GM12874 (cell line): ENCODE measurements at regions not wholly inside any gene's neighbourhood (a gene's known extent, or its start where the extent isn't known, plus 50 kb on each side); places are given as distances from the start of the nearest gene placed in this dataset.

Source experiments
- TF ChIP-seq, protein P1 (sequence below): IDR thresholded peaks from 2 replicates; pipeline ENCODE4 v1.5.1; 2011; ENCODE audit warnings: low read depth, mild to moderate bottlenecking, control low read depth, low read length, moderate library complexity; ENCODE audit not compliant: insufficient read depth

DNA sequence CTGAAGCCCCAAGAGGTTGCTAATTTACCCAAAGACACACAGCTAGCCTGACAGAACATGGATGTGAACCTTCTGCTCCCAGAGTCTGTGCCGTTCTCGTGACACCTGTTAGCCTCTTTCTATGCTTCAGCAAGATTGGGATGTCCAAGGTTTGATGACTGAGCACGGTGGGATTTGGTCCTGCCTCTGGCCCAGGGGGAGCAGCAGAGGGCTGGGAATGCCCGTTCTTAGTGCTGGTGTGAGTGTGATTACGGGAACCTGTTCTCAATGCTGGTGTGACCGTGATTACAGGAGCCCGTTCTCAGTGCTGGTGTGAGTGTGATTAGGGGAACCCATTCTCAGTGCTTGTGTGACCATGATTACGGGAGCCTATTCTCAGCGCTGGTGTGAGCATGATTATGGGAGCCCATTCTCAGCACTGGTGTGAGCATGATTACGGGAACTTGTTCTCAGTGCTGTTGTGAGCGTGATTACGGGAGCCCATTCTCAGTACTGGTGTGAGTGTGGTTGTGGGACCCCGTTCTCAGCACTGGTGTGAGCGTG, 67.3 kb upstream of the SNTG2 start:
- TF ChIP-seq, protein P1, sequence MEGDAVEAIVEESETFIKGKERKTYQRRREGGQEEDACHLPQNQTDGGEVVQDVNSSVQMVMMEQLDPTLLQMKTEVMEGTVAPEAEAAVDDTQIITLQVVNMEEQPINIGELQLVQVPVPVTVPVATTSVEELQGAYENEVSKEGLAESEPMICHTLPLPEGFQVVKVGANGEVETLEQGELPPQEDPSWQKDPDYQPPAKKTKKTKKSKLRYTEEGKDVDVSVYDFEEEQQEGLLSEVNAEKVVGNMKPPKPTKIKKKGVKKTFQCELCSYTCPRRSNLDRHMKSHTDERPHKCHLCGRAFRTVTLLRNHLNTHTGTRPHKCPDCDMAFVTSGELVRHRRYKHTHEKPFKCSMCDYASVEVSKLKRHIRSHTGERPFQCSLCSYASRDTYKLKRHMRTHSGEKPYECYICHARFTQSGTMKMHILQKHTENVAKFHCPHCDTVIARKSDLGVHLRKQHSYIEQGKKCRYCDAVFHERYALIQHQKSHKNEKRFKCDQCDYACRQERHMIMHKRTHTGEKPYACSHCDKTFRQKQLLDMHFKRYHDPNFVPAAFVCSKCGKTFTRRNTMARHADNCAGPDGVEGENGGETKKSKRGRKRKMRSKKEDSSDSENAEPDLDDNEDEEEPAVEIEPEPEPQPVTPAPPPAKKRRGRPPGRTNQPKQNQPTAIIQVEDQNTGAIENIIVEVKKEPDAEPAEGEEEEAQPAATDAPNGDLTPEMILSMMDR: no peak

DNA sequence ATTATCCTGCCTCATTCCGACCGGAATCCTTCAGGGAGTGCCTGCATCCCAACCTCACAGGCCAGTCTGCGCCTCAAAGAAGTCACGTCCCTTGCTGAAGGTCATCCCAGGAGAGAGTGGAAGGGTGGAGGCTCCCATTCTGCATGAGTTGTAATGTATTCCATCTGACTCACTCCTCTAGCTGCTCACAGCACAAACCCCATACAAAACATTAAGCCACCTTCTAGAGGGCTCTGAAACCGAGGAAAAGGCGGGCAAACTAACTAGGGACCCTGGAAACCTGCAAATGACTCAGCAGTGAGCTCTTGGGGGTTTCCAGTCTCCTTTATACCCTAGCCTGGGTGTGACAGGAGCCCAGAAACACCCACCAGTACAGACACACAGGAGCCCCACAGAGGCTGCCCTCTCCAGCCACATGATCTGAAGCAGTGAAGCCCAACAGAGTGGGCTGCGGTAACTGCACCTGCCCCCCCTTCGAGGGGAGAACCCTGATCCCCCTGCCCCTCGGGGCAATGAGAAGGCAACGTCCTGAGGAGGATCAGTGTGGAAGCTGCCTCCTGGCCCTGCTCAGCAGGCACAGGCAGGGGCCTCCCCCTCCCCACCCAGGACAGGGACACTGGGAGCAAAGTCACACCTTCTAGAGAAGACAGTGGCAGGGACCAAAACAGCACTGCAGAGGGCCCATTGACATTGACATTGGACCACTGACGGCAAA, 69.3 kb upstream of the SNTG2 start:
- TF ChIP-seq, protein P1: no peak

DNA sequence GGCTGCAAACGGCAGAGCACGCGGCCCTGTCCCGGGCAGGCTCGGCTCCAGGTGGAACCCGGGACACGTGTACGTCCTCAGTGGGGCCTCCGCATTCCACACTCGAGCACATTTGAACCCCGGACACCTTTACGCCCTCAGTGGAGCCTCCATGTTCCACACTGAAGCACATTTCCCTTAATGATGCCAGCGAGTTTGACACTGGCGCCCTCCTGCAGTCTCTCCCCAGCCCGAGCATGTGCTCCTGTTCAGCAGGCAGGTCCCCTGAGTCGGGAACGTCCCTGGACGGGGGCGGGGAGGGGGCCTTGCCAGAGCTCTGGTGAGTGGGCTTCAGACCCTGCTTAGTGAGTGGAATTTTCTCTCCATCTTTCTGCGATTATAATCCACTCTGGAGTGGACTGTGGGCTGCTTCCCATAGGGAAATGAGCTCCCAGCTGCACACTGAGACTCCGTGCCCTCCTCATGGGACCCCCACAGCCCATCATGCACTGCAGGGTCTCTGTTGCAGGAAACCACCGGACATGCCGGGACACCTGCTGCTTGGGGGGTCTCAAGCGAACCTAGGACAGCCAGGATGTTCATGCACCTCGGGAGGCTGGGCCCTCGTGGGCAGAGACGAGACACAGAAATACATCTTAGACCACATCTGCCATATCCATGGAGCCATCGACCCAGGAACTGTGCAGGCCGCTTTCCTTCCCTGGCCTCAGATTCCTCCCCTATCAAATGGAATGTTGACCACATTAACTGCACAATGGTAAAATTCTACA, 70.3 kb upstream of the SNTG2 start:
- TF ChIP-seq, protein P1: no peak

DNA sequence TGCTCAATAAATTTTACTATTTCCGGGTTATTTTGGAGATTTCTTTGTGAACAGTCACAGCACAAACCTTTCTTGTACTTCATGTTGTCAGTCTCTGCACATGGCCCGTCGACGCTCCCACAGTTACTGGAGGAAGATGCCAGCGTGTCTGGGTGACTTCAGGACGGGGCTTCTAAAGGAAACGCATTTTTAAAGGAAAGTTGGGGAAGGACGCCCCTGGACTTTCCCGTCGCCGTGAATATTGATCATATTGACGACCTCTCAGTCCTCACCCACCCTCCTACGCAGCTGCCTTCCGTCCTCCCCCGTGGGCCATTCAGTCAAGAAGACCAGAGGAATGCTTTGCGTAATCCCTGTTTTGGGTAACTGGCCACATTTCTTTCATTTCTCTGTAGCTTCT, 71.1 kb upstream of the SNTG2 start:
- TF ChIP-seq, protein P1: no peak

DNA sequence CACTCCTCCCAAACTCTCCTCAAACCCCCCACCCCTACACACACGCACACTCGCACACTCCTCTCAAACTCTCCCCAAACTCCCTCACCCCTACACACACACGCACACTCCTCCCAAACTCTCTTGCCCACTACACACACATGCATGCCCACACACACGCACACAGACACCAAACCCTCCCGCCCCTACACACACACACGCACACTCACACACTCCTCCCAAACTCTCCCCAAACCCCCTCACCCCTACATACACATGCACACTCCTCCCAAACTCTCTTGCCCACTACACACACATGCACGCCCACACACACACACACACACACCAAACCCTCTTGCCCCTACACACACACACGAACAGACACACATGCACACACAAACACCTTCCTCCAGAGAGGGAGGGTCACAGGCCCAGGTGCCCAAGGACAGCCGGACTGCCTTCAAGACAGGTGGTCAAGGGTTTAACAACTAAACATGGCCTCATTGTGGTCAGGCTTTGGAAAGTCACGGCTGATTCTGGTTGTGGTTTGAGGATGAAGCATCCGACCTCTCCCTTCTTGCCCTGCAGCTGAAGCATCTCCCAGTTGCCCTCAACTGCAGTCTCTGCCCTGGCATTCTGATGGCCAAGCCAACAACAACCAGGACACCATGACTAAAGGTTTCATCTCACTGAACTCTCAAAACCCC, 72.3 kb upstream of the SNTG2 start:
- TF ChIP-seq, protein P1: no peak

DNA sequence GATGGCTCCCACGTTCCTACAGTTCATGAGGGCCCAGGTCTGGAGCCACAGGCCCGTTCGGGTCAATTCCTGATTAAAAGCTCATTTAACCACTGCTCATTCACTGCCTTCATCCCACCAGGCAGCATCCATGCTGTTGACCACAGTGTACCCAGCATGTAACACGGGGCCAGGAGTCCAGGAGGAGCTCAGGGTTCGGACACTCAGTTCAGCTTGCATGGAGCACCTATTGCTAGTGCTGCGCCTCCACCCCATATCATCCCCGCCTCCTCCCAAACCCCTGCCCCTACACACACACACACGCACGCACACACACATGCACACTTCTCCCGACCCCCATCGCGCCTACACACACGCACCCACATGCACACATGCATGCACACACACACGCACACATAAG, 72.9 kb upstream of the SNTG2 start:
- TF ChIP-seq, protein P1: no peak

DNA sequence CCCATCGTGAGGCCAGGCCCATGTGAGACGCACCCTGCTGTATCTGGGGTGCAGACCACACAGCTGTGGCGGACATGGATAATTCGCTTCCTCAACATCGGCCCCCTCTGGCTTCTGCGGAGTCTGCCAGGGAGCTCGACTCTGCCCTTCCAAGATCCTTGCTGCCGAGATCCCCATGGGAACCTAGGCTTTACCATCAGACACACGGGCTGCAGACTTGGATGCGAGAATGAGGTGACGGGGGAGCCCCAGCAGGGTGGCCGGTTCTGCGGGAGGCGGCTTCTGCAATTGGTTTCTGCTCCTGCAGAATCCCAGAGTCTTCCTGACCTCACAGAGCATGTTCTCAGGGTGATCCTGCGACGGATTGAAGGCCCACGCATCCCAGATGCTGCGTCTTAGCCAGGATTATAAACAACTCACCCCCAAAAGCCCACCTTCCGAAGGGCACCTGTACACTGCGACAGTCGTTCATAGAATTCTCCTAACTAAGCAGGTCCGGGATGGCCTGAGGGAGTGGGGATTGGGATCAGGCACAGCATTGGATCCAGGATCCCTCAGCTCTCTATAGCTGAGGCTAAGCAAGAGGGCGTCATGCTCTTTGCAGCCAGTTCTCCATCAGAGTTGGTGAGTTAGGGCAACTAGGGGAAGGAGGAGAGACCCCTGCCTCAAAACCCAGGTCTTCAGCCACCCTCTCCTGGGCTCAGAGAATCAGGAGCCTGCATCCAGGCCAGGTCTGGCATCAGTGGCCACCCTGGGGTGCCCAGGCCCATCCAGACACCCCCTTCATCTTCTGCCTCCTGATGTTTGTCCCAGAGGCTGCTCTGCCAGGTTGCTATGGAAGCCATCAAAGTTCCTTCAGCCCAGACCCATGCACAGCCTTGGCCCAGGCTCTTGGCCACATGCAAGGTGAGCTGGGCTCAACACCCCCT, 74.7 kb upstream of the SNTG2 start:
- TF ChIP-seq, protein P1: no peak
